ENCODE measurements at regions not wholly inside any gene's neighbourhood (a gene's known extent, or its start where the extent isn't known, plus 50 kb on each side); places are given as distances from the start of the nearest gene placed in this dataset.

- TF ChIP-seq KLF1 (tag; IDR thresholded peaks at IDR 0.05), result no peak
- no peak for TF ChIP-seq NR2C2 (CRISPR knock-in tag; IDR thresholded peaks at IDR 0.05)
- TF ChIP-seq NR2C2 (tag; IDR thresholded peaks at IDR 0.05), result no peak
- TF ChIP-seq SNAPC5 (CRISPR knock-in tag; IDR thresholded peaks at IDR 0.05), result no peak
Observed at GRCh38 chr5:123811831-123812230, 299.9 kb downstream of the CSNK1G3 start.

Data from K562 (cell line).